Liver (tissue), 8 donors: ENCODE measurements at regions not wholly inside any gene's neighbourhood (a gene's known extent, or its start where the extent isn't known, plus 50 kb on each side); places are given as distances from the start of the nearest gene placed in this dataset.
"Not testable (repeated sequence)": the region's sequence is repeated elsewhere in the genome, so short reads cannot be mapped to it uniquely, and the experiment has no call there.

Experiments used
- DNase-seq: peaks from one replicate; pipeline ENCODE4 v3.0.0-alpha.2; 2017; ENCODE audit warnings: low spot score
- H3K27ac ChIP-seq, 2 donors: one replicate each; pipeline ENCODE4 v1.7.0; 2013; ENCODE audit warnings: inconsistent platforms in 2 of 2, low read length in 2 of 2, control low read depth in 1 of 2, low read depth in 1 of 2, mild to moderate bottlenecking in 1 of 2
- H3K27me3 ChIP-seq, 4 donors: one replicate each; pipeline versions ENCODE4 v1.6.1 to v1.7.0; 2013; ENCODE audit warnings: low read length in 3 of 4, inconsistent platforms in 1 of 4, mild to moderate bottlenecking in 1 of 4, moderate library complexity in 1 of 4; ENCODE audit not compliant: control insufficient read depth in 4 of 4, insufficient read depth in 4 of 4
- H3K36me3 ChIP-seq, 4 donors: one replicate each; pipeline versions ENCODE4 v1.6.1 to v1.7.0; 2013; ENCODE audit warnings: low read length in 3 of 4, mild to moderate bottlenecking in 3 of 4, low read depth in 1 of 4, moderate library complexity in 1 of 4; ENCODE audit not compliant: control insufficient read depth in 4 of 4, insufficient read depth in 3 of 4
- H3K4me1 ChIP-seq, 4 donors: one replicate each; pipeline versions ENCODE4 v1.6.1 to v1.7.0; 2013; ENCODE audit warnings: low read length in 3 of 4, mild to moderate bottlenecking in 3 of 4, moderate library complexity in 1 of 4; ENCODE audit not compliant: control insufficient read depth in 4 of 4, insufficient read depth in 4 of 4
- H3K4me3 ChIP-seq, 3 donors: one replicate each; pipeline versions ENCODE4 v1.6.1 to v1.7.0; 2013; ENCODE audit warnings: low read length in 3 of 3, control low read depth in 1 of 3, low read depth in 1 of 3, mild to moderate bottlenecking in 1 of 3
- H3K9ac ChIP-seq, 2 donors: one replicate each; pipeline ENCODE4 v1.7.0; 2013; ENCODE audit warnings: low read length in 2 of 2, mild to moderate bottlenecking in 2 of 2, moderate library complexity in 2 of 2, control low read depth in 1 of 2, low read depth in 1 of 2
- H3K9me3 ChIP-seq, 4 donors: one replicate each; pipeline versions ENCODE4 v1.6.1 to v1.7.0; 2013; ENCODE audit warnings: low read length in 3 of 4; ENCODE audit not compliant: control insufficient read depth in 4 of 4
- FOXA2 ChIP-seq: IDR thresholded peaks from 2 replicates; pipeline ENCODE4 v1.6.1; 2016; ENCODE audit warnings: antibody characterized with exemption
- GABPA ChIP-seq, 2 donors: IDR thresholded peaks in 1 of 2; conservative IDR thresholded peaks in 1 of 2; 2 replicates each; pipeline ENCODE4 v1.6.1; 2016; ENCODE audit warnings: antibody characterized with exemption in 2 of 2, mild to moderate bottlenecking in 1 of 2, moderate library complexity in 1 of 2
- HNF4A ChIP-seq, 2 donors: conservative IDR thresholded peaks; 2 replicates each; pipeline ENCODE4 v1.6.1; 2016; ENCODE audit warnings: antibody characterized with exemption in 2 of 2, mild to moderate bottlenecking in 2 of 2
- HNF4G ChIP-seq: IDR thresholded peaks from 2 replicates; pipeline ENCODE4 v1.6.1; 2016; ENCODE audit warnings: antibody characterized with exemption
- RAD21 ChIP-seq, 2 donors: IDR thresholded peaks; 2 replicates each; pipeline ENCODE4 v1.6.1; 2016; ENCODE audit warnings: antibody characterized with exemption in 2 of 2, mild to moderate bottlenecking in 2 of 2
- RXRA ChIP-seq, 2 donors: IDR thresholded peaks; 2 replicates each; pipeline ENCODE4 v1.6.1; 2017 to 2018; ENCODE audit warnings: antibody characterized with exemption in 2 of 2, mild to moderate bottlenecking in 1 of 2
- TAF1 ChIP-seq: conservative IDR thresholded peaks from 2 replicates; pipeline ENCODE4 v1.6.1; 2016; ENCODE audit warnings: antibody characterized with exemption, mild to moderate bottlenecking
- WGBS: extraction: QIAGEN DNeasy Blood & Tissue Kit; methylation state at CpG from one replicate; pipeline ENCODE4 v1.1.7; 2013; 5-methylcytosine and 5-hydroxymethylcytosine counted together
- TF ChIP-seq, protein P1 (sequence below): IDR thresholded peaks from 2 replicates; pipeline ENCODE4 v1.6.1; 2016; ENCODE audit warnings: antibody characterized with exemption
- TF ChIP-seq, protein P2 (sequence below): IDR thresholded peaks from 2 replicates; pipeline ENCODE4 v1.6.1; 2016; ENCODE audit warnings: antibody characterized with exemption, mild to moderate bottlenecking
- TF ChIP-seq, protein P3 (sequence below): IDR thresholded peaks from 2 replicates; pipeline ENCODE4 v1.6.1; 2016; ENCODE audit warnings: antibody characterized with exemption
- TF ChIP-seq, protein P4 (sequence below): fragments of 150-350 bp; IDR thresholded peaks from 2 replicates; pipeline ENCODE4 v1.5.1; 2017; ENCODE audit warnings: improper control_type of control experiment, low read depth, low read length; ENCODE audit not compliant: missing input control
- TF ChIP-seq, protein P5 (sequence below): IDR thresholded peaks from 2 replicates; pipeline ENCODE4 v1.6.1; 2016; ENCODE audit warnings: antibody characterized with exemption
- donor health status: healthy.
- donor health status: healthy.
- donor health status: healthy.
- donor health status: healthy.
- donor health status: healthy.

DNA sequence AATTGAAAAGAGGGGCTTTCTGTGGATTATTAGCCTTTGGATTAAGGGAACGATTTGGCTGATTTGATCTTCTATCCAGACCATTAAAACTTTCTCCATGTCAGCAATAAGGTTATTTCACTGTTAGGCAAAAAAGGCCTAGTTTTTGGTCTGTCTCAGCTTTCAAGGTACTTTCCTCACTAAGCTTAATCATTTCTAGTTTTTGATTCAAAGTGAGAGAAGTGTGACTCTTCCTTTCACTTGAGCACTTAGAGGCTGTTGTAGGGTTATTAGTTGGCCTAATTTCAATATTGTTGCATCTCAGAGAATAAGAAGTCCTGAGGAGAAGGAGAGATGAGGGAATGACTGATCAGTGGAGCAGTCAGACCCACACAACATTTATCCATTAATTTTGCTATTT is 596.0 kb upstream of the TPK1 start:
- no peaks in the 10 kb centered on the region for H3K9me3 ChIP-seq
- H3K27ac ChIP-seq: no peak overlapping the region
- no peak overlapping the region for H3K9ac ChIP-seq
- H3K27me3 ChIP-seq: peaks cover 0 to 3% (median 0%) of the 10 kb centered on the region in 4 donors
- 69% methylated on average over 1 of the region's 1 CpG for whole genome bisulfite sequencing
- TF ChIP-seq RXRA (IDR thresholded peaks at IDR 0.05): no peak
- TF ChIP-seq, protein P1, sequence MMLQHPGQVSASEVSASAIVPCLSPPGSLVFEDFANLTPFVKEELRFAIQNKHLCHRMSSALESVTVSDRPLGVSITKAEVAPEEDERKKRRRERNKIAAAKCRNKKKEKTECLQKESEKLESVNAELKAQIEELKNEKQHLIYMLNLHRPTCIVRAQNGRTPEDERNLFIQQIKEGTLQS: no peak
- no peak for TF ChIP-seq TAF1
- TF ChIP-seq HNF4A (conservative IDR thresholded peaks at IDR 0.05): no peak
- TF ChIP-seq, protein P2, sequence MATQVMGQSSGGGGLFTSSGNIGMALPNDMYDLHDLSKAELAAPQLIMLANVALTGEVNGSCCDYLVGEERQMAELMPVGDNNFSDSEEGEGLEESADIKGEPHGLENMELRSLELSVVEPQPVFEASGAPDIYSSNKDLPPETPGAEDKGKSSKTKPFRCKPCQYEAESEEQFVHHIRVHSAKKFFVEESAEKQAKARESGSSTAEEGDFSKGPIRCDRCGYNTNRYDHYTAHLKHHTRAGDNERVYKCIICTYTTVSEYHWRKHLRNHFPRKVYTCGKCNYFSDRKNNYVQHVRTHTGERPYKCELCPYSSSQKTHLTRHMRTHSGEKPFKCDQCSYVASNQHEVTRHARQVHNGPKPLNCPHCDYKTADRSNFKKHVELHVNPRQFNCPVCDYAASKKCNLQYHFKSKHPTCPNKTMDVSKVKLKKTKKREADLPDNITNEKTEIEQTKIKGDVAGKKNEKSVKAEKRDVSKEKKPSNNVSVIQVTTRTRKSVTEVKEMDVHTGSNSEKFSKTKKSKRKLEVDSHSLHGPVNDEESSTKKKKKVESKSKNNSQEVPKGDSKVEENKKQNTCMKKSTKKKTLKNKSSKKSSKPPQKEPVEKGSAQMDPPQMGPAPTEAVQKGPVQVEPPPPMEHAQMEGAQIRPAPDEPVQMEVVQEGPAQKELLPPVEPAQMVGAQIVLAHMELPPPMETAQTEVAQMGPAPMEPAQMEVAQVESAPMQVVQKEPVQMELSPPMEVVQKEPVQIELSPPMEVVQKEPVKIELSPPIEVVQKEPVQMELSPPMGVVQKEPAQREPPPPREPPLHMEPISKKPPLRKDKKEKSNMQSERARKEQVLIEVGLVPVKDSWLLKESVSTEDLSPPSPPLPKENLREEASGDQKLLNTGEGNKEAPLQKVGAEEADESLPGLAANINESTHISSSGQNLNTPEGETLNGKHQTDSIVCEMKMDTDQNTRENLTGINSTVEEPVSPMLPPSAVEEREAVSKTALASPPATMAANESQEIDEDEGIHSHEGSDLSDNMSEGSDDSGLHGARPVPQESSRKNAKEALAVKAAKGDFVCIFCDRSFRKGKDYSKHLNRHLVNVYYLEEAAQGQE: no peak
- no peak for TF ChIP-seq FOXA2
- TF ChIP-seq, protein P3, sequence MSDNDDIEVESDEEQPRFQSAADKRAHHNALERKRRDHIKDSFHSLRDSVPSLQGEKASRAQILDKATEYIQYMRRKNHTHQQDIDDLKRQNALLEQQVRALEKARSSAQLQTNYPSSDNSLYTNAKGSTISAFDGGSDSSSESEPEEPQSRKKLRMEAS: no peak
- no peak for TF ChIP-seq HNF4G
- no peak for TF ChIP-seq GABPA (IDR thresholded peaks at IDR 0.05 in 1 of 2, conservative IDR thresholded peaks at IDR 0.05 in 1 of 2)
- TF ChIP-seq, protein P4, sequence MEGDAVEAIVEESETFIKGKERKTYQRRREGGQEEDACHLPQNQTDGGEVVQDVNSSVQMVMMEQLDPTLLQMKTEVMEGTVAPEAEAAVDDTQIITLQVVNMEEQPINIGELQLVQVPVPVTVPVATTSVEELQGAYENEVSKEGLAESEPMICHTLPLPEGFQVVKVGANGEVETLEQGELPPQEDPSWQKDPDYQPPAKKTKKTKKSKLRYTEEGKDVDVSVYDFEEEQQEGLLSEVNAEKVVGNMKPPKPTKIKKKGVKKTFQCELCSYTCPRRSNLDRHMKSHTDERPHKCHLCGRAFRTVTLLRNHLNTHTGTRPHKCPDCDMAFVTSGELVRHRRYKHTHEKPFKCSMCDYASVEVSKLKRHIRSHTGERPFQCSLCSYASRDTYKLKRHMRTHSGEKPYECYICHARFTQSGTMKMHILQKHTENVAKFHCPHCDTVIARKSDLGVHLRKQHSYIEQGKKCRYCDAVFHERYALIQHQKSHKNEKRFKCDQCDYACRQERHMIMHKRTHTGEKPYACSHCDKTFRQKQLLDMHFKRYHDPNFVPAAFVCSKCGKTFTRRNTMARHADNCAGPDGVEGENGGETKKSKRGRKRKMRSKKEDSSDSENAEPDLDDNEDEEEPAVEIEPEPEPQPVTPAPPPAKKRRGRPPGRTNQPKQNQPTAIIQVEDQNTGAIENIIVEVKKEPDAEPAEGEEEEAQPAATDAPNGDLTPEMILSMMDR: no peak
- no peak for TF ChIP-seq RAD21 (IDR thresholded peaks at IDR 0.05)
- TF ChIP-seq, protein P5, sequence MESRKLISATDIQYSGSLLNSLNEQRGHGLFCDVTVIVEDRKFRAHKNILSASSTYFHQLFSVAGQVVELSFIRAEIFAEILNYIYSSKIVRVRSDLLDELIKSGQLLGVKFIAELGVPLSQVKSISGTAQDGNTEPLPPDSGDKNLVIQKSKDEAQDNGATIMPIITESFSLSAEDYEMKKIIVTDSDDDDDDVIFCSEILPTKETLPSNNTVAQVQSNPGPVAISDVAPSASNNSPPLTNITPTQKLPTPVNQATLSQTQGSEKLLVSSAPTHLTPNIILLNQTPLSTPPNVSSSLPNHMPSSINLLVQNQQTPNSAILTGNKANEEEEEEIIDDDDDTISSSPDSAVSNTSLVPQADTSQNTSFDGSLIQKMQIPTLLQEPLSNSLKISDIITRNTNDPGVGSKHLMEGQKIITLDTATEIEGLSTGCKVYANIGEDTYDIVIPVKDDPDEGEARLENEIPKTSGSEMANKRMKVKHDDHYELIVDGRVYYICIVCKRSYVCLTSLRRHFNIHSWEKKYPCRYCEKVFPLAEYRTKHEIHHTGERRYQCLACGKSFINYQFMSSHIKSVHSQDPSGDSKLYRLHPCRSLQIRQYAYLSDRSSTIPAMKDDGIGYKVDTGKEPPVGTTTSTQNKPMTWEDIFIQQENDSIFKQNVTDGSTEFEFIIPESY: no peak
- no peaks in the 10 kb centered on the region for H3K36me3 ChIP-seq
- no peaks in the 10 kb centered on the region for H3K4me1 ChIP-seq
- no peak overlapping the region for H3K4me3 ChIP-seq
- DNase-seq: no peak

DNA sequence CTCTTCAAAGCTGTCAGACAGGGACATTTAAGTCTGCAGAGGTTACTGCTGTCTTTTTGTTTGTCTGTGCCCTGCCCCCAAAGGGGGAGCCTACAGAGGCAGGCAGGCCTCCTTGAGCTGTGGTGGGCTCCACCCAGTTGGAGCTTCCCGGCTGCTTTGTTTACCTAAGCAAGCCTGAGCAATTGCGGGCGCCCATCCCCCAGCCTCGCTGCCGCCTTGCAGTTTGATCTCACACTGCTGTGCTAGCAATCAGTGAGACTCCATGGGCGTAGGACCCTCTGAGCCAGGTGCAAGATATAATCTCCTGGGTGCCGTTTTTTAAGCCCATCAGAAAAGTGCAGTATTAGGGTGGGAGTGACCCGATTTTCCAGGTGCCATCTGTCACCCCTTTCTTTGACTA is 582.6 kb upstream of the TPK1 start:
- H3K27me3 ChIP-seq, DNase-seq, H3K4me1 ChIP-seq, H3K9me3 ChIP-seq, H3K9ac ChIP-seq, H3K27ac ChIP-seq, H3K36me3 ChIP-seq, H3K4me3 ChIP-seq: not testable (repeated sequence)
- WGBS: 81% methylated on average over 8 of the region's 8 CpGs
